CD4-positive, alpha-beta T cell (primary cell): ENCODE measurements at regions not wholly inside any gene's neighbourhood (a gene's known extent, or its start where the extent isn't known, plus 50 kb on each side); places are given as distances from the start of the nearest gene placed in this dataset.

ENCODE experiments used
- ATAC-seq: fragments of 200-7000 bp; cut with Tn5 transposase; one replicate; pipeline ENCODE4 v1.10.0; 2022; ENCODE audit warnings: mild to moderate bottlenecking; ENCODE audit not compliant: poor library complexity
- CTCF ChIA-PET: fragments of 350-600 bp; sonication (Branson Sonifier 250); formaldehyde crosslinking; loops from one replicate; lab custom pipeline; 2021; ENCODE audit warnings: antibody characterized with exemption, inconsistent platforms; lab: Charles Lee
- POLR2A ChIA-PET: fragments of 350-600 bp; sonication (Branson Sonifier 250); formaldehyde crosslinking; loops from one replicate; lab custom pipeline; 2021; ENCODE audit warnings: antibody characterized with exemption, inconsistent platforms; lab: Charles Lee
- DNase-seq, 14 experiments: peaks; one replicate each; pipeline ENCODE4 v3.0.0-alpha.2; 2013 to 2020; ENCODE audit warnings: mixed read lengths in 2 of 14
- H3K27ac ChIP-seq, 2 donors: one replicate each; pipeline versions ENCODE4 v1.5.1 to v1.7.0; 2013; ENCODE audit warnings: low read length in 2 of 2, low read depth in 1 of 2, mild to moderate bottlenecking in 1 of 2
- H3K27me3 ChIP-seq, 2 experiments: 1 replicate in 1 of 2; 2 replicates in 1 of 2; pipeline versions ENCODE4 v1.6.1 to v1.7.0; 2013; ENCODE audit warnings: low read length in 2 of 2, control low read depth in 1 of 2, mild to moderate bottlenecking in 1 of 2, moderate library complexity in 1 of 2; ENCODE audit not compliant: insufficient read depth in 2 of 2, control insufficient read depth in 1 of 2
- H3K36me3 ChIP-seq: one replicate; pipeline ENCODE4 v1.6.1; 2013; ENCODE audit warnings: low read length, control low read depth; ENCODE audit not compliant: insufficient read depth
- H3K4me1 ChIP-seq: one replicate; pipeline ENCODE4 v1.6.1; 2013; ENCODE audit warnings: low read length, control low read depth; ENCODE audit not compliant: insufficient read depth
- H3K4me3 ChIP-seq: one replicate; pipeline ENCODE4 v1.5.1; 2013; ENCODE audit warnings: mild to moderate bottlenecking, low read length, moderate library complexity
- H3K9me3 ChIP-seq, 2 experiments: 1 replicate in 1 of 2; 2 replicates in 1 of 2; pipeline versions ENCODE4 v1.6.1 to v1.7.0; 2013; ENCODE audit warnings: low read length in 2 of 2, mild to moderate bottlenecking in 2 of 2, control low read depth in 1 of 2, moderate library complexity in 1 of 2; ENCODE audit not compliant: control insufficient read depth in 1 of 2, insufficient read depth in 1 of 2
- H3K27ac Mint-ChIP-seq: one replicate; pipeline ENCODE4 v1.8.0; 2020; ENCODE audit warnings: mixed read lengths
- H3K27me3 Mint-ChIP-seq: one replicate; pipeline ENCODE4 v1.8.0; 2021; ENCODE audit warnings: mixed read lengths
- H3K36me3 Mint-ChIP-seq: one replicate; pipeline ENCODE4 v1.8.0; 2021; ENCODE audit warnings: low read depth, mixed read lengths
- H3K4me1 Mint-ChIP-seq: one replicate; pipeline ENCODE4 v1.8.0; 2021; ENCODE audit warnings: low read depth, mixed read lengths
- H3K4me3 Mint-ChIP-seq: one replicate; pipeline ENCODE4 v1.8.0; 2020; ENCODE audit warnings: mild to moderate bottlenecking, mixed read lengths
- H3K9me3 Mint-ChIP-seq: one replicate; pipeline ENCODE4 v1.8.0; 2020; ENCODE audit warnings: mixed read lengths
- intact Hi-C, 2 experiments: fragments of 100-400 bp; cut with DNase I in 1 of 2; cut with micrococcal nuclease in 1 of 2; formaldehyde crosslinking; loops; one replicate each; pipeline versions ENCODE4 v1.15.1 to v1.9.0; 2023 to 2025; cut with DNase I, micrococcal nuclease
- TF ChIP-seq, protein P1 (sequence below): fragments of 200-600 bp; IDR thresholded peaks from one replicate; pipeline ENCODE4 v1.8.0; 2022; ENCODE audit warnings: antibody characterized with exemption, mild to moderate bottlenecking

DNA sequence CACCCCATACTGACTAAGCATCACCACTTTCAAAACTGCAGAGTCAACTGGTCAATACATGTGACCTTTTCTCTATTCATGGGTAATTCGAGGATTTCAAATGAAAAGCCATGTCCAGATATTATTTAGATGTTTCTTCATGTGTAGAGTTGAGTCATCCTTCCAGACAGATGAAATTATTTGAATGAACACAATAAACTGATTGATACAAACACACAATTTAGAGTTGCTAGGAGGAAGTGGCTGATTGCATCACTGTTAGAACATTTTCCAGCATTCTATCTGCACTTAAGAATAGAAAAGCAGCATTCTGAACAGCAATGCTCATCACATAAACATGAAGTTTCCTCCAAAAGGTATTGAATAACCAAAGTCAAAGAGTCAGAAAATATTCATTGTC lies 273.5 kb upstream of the SOX5 start:
- TF ChIP-seq, protein P1, sequence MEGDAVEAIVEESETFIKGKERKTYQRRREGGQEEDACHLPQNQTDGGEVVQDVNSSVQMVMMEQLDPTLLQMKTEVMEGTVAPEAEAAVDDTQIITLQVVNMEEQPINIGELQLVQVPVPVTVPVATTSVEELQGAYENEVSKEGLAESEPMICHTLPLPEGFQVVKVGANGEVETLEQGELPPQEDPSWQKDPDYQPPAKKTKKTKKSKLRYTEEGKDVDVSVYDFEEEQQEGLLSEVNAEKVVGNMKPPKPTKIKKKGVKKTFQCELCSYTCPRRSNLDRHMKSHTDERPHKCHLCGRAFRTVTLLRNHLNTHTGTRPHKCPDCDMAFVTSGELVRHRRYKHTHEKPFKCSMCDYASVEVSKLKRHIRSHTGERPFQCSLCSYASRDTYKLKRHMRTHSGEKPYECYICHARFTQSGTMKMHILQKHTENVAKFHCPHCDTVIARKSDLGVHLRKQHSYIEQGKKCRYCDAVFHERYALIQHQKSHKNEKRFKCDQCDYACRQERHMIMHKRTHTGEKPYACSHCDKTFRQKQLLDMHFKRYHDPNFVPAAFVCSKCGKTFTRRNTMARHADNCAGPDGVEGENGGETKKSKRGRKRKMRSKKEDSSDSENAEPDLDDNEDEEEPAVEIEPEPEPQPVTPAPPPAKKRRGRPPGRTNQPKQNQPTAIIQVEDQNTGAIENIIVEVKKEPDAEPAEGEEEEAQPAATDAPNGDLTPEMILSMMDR, result no peak
- no peaks in the 10 kb centered on the region for H3K4me1 Mint-ChIP-seq
- H3K27me3 Mint-ChIP-seq, result no peaks in the 10 kb centered on the region
- H3K36me3 Mint-ChIP-seq, result no peaks in the 10 kb centered on the region
- DNase-seq (no peak), ATAC-seq (no peak)
- intact Hi-C loops, result no loop called here
- Histone ChIP-seq H3K4me1 (no peaks in the 10 kb centered on the region), H3K36me3 (no peaks in the 10 kb centered on the region), H3K9me3 (no peaks in the 10 kb centered on the region), H3K27ac (no peak overlapping the region), H3K27me3 (no peaks in the 10 kb centered on the region), H3K4me3 (no peak overlapping the region)
- ChIA-PET CTCF (no interaction called here), POLR2A (no interaction called here)
- H3K27ac Mint-ChIP-seq, result no peak overlapping the region
- no peaks in the 10 kb centered on the region for H3K9me3 Mint-ChIP-seq
- no peak overlapping the region for H3K4me3 Mint-ChIP-seq

DNA sequence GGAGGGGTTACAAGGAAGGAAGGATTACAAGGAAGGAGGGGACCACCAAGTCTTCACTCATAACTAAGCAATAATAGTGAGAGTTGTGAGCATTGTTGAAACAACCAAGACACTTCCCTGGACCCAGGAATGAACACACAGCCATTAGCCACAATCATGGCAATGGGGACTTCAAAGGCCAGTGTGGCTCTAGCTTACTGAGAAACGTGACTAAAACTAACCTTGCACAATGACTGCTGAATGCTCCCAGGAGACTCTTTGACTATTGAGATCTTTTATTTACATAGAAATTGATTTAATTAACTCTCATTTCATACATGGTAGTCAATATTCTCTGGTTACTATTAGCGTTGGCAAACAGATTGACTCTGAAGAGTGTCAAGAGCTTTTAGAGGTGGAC lies 263.0 kb upstream of the SOX5 start:
- ATAC-seq (no peak), DNase-seq (no peak)
- H3K4me3 Mint-ChIP-seq, result no peak overlapping the region
- TF ChIP-seq, protein P1, result no peak
- no peaks in the 10 kb centered on the region for H3K27me3 ChIP-seq
- no peak overlapping the region for H3K4me3 ChIP-seq
- H3K27ac Mint-ChIP-seq, result no peak overlapping the region
- H3K4me1 ChIP-seq, result no peaks in the 10 kb centered on the region
- H3K4me1 Mint-ChIP-seq, result no peaks in the 10 kb centered on the region
- no peaks in the 10 kb centered on the region for H3K36me3 ChIP-seq
- no peaks in the 10 kb centered on the region for H3K9me3 Mint-ChIP-seq
- ChIA-PET CTCF (no interaction called here), POLR2A (no interaction called here)
- peaks cover 0 to 14% of the 10 kb centered on the region in 2 experiments for H3K9me3 ChIP-seq
- H3K36me3 Mint-ChIP-seq, result no peaks in the 10 kb centered on the region
- intact Hi-C loops, result no loop called here
- H3K27ac ChIP-seq, result no peak overlapping the region
- no peaks in the 10 kb centered on the region for H3K27me3 Mint-ChIP-seq

DNA sequence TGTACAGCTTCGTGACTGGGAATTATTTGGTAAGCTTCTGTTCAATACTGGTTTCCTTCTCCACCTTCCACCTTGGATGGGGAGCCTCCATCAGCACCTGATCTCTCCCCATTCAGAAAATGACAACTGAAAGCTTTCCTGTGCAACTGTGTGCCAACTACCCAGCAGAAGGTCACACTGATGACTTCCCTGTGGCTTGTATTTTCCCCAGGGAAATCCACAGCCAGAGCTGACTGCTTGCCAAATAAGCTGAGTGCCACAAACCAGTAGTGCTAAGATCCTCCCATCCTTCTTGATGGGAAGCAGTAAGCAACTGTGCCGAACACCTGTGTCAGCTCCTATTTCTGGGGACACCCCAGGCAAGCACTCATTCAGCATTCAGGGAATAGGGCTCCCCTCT lies 257.2 kb upstream of the SOX5 start:
- no peaks in the 10 kb centered on the region for H3K36me3 ChIP-seq
- no peaks in the 10 kb centered on the region for H3K9me3 Mint-ChIP-seq
- DNase-seq, result no peak
- H3K9me3 ChIP-seq, result peaks cover 0 to 5% of the 10 kb centered on the region in 2 experiments
- H3K27ac ChIP-seq, result no peak overlapping the region
- H3K27me3 ChIP-seq, result no peaks in the 10 kb centered on the region
- H3K27me3 Mint-ChIP-seq, result no peaks in the 10 kb centered on the region
- intact Hi-C loops, result no loop called here
- H3K4me3 Mint-ChIP-seq, result no peak overlapping the region
- H3K4me3 ChIP-seq, result no peak overlapping the region
- no peak overlapping the region for H3K27ac Mint-ChIP-seq
- no peaks in the 10 kb centered on the region for H3K36me3 Mint-ChIP-seq
- POLR2A ChIA-PET, result no interaction called here
- TF ChIP-seq, protein P1, result no peak
- CTCF ChIA-PET, result no interaction called here
- ATAC-seq, result no peak
- no peaks in the 10 kb centered on the region for H3K4me1 Mint-ChIP-seq
- no peaks in the 10 kb centered on the region for H3K4me1 ChIP-seq
